ENCODE measurements at regions not wholly inside any gene's neighbourhood (a gene's known extent, or its start where the extent isn't known, plus 50 kb on each side); places are given as distances from the start of the nearest gene placed in this dataset.

DNA sequence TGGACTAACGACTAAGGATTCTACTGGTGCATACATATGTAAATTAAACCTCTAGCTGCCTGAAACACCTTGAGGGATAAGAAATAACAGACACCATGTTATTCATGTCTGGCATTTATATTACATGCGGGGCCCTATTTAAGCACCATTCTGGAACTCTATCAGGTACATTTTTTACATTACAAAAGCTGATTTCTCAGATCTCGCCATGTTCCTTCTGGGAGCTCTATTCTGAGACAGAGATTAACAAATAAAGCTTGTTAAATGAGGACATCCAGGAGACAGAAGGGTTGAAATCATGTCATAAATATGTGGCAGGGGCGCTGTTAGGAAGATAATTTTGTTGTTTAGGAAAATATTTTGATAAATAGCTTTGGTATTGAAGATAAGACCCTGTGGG lies 93.4 kb upstream of the SLIT3 start:
- no peak overlapping the region for H3K4me2 ChIP-seq (ENCODE audit: insufficient read depth, low read length)
- H3K9ac ChIP-seq (replicated peaks; ENCODE audit: extremely low read depth, insufficient read depth, low read length), result no peak overlapping the region
- H3K79me2 ChIP-seq (ENCODE audit: control insufficient read depth, insufficient read depth, low read length), result no peaks in the 10 kb centered on the region
- ChIA-PET CTCF (interaction anchor here (1.0 kb wide), 1 partner anchor 407 kb away, joined by 3 read pairs; no protein-coding TSS in a partner anchor), POLR2A (no interaction called here)
- H3K27me3 ChIP-seq (ENCODE audit: control insufficient read depth in 2 of 2, insufficient read depth in 2 of 2, low read length in 2 of 2), result no peaks in the 10 kb centered on the region
- H3K36me3 ChIP-seq (ENCODE audit: control insufficient read depth in 2 of 2, extremely low read depth in 1 of 2, insufficient read depth in 2 of 2, low read length in 2 of 2), result no peaks in the 10 kb centered on the region
- no peaks in the 10 kb centered on the region for H3K4me1 ChIP-seq (ENCODE audit: control insufficient read depth, extremely low read depth, insufficient read depth, low read length)
- no peak overlapping the region for H3K27ac ChIP-seq (ENCODE audit: insufficient read depth, low read depth, low read length)
- dilution Hi-C loops (cut with MboI; ENCODE audit: extremely low pct_ligation_motif_present, low sequenced_read_pairs), result no loop called here
- DNase-seq (ENCODE audit: low read depth, low spot score) (no peak), FAIRE-seq (no peak)
- TF ChIP-seq POLR2AphosphoS5 (IDR thresholded peaks at IDR 0.05; ENCODE audit: insufficient read depth, low read depth, low read length) (no peak), GATA2 (IDR thresholded peaks at IDR 0.05; ENCODE audit: insufficient read depth, insufficient read length, low read depth, low read length) (no peak), JUN (IDR thresholded peaks at IDR 0.05; ENCODE audit: borderline replicate concordance, insufficient read depth, insufficient read length, low read depth) (no peak), EZH2 (IDR thresholded peaks at IDR 0.05; ENCODE audit: borderline replicate concordance, low read depth, low read length, severe bottlenecking) (no peak), MYC (IDR thresholded peaks at IDR 0.05; ENCODE audit: low read depth, low read length) (no peak), FOS (IDR thresholded peaks at IDR 0.05; ENCODE audit: borderline replicate concordance, insufficient read depth, low read length) (no peak), POLR2A (IDR thresholded peaks at IDR 0.05; ENCODE audit: low read depth, low read length) (no peak)
- TF ChIP-seq, protein P1, sequence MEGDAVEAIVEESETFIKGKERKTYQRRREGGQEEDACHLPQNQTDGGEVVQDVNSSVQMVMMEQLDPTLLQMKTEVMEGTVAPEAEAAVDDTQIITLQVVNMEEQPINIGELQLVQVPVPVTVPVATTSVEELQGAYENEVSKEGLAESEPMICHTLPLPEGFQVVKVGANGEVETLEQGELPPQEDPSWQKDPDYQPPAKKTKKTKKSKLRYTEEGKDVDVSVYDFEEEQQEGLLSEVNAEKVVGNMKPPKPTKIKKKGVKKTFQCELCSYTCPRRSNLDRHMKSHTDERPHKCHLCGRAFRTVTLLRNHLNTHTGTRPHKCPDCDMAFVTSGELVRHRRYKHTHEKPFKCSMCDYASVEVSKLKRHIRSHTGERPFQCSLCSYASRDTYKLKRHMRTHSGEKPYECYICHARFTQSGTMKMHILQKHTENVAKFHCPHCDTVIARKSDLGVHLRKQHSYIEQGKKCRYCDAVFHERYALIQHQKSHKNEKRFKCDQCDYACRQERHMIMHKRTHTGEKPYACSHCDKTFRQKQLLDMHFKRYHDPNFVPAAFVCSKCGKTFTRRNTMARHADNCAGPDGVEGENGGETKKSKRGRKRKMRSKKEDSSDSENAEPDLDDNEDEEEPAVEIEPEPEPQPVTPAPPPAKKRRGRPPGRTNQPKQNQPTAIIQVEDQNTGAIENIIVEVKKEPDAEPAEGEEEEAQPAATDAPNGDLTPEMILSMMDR (IDR thresholded peaks at IDR 0.05; ENCODE audit: extremely low read depth in 1 of 2, insufficient read depth in 1 of 2, low read depth in 1 of 2, low read length in 2 of 2), result no peak
- TF ChIP-seq, protein P2, sequence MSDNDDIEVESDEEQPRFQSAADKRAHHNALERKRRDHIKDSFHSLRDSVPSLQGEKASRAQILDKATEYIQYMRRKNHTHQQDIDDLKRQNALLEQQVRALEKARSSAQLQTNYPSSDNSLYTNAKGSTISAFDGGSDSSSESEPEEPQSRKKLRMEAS (IDR thresholded peaks at IDR 0.05; ENCODE audit: insufficient read depth, insufficient read length), result no peak
- H4K20me1 ChIP-seq (replicated peaks; ENCODE audit: control insufficient read depth, extremely low read depth, insufficient read depth, low read length), result no peaks in the 10 kb centered on the region
- H3K4me3 ChIP-seq (replicated peaks in 1 of 3; ENCODE audit: insufficient read depth in 1 of 3, low read depth in 1 of 3, low read length in 3 of 3), result no peak overlapping the region
- no peaks in the 10 kb centered on the region for H3K9me1 ChIP-seq (replicated peaks; ENCODE audit: control insufficient read depth, extremely low read depth, insufficient read depth, low read length)
- H2AFZ ChIP-seq (ENCODE audit: low read depth, low read length), result no peak overlapping the region
- no peaks in the 10 kb centered on the region for H3K9me3 ChIP-seq (replicated peaks; ENCODE audit: control insufficient read depth, insufficient read depth, low read length)
- BruUV-seq (replicated peaks), result no TSS peak
- intact Hi-C loops (cut with micrococcal nuclease), result no loop called here

Measured in endothelial cell of umbilical vein (primary cell).